ENCODE measurements at regions not wholly inside any gene's neighbourhood (a gene's known extent, or its start where the extent isn't known, plus 50 kb on each side); places are given as distances from the start of the nearest gene placed in this dataset.

GRCh38 chr4:135372131-135372530, 1170.5 kb upstream of the PABPC4L start:
- Histone ChIP-seq H3K9me2 (replicated peaks; ENCODE audit: insufficient read depth, low read length) (no peaks in the 10 kb centered on the region), H3K4me2 (ENCODE audit: low read depth, low read length, poor library complexity, severe bottlenecking) (no peak overlapping the region), H3K36me3 (ENCODE audit: low read length) (no peaks in the 10 kb centered on the region), H3K4me3 (ENCODE audit: insufficient read depth, low read length, poor library complexity, severe bottlenecking) (no peak overlapping the region), H3F3A (ENCODE audit: insufficient read depth) (no peaks in the 10 kb centered on the region), H3K9ac (ENCODE audit: low read length) (no peak overlapping the region), H3K27ac (ENCODE audit: low read depth, low read length) (no peak overlapping the region), H4K20me1 (ENCODE audit: low read depth, low read length) (no peaks in the 10 kb centered on the region), H3K9me3 (ENCODE audit: insufficient read depth, low read length) (no peaks in the 10 kb centered on the region), H3K27me3 (ENCODE audit: low read length) (no peaks in the 10 kb centered on the region), H2AFZ (ENCODE audit: low read depth, low read length, severe bottlenecking) (no peak overlapping the region), H3K79me2 (ENCODE audit: insufficient read depth, low read length) (no peaks in the 10 kb centered on the region)
- TF ChIP-seq EZH2phosphoT487 (conservative IDR thresholded peaks at IDR 0.05; ENCODE audit: low read length), result no peak
- no peak for TF ChIP-seq CTCF (IDR thresholded peaks at IDR 0.05; ENCODE audit: insufficient read depth, low read length, poor library complexity, severe bottlenecking)

GRCh38 chr4:135371137-135371536, 1169.5 kb upstream of the PABPC4L start:
- no peak overlapping the region for H3K4me2 ChIP-seq (ENCODE audit: low read depth, low read length, poor library complexity, severe bottlenecking)
- no peaks in the 10 kb centered on the region for H3K9me2 ChIP-seq (replicated peaks; ENCODE audit: insufficient read depth, low read length)
- no peak overlapping the region for H3K27ac ChIP-seq (ENCODE audit: low read depth, low read length)
- H2AFZ ChIP-seq (ENCODE audit: low read depth, low read length, severe bottlenecking), result no peak overlapping the region
- H3K79me2 ChIP-seq (ENCODE audit: insufficient read depth, low read length), result no peaks in the 10 kb centered on the region
- no peak overlapping the region for H3K9ac ChIP-seq (ENCODE audit: low read length)
- H3K36me3 ChIP-seq (ENCODE audit: low read length), result no peaks in the 10 kb centered on the region
- H3K9me3 ChIP-seq (ENCODE audit: insufficient read depth, low read length), result no peaks in the 10 kb centered on the region
- no peaks in the 10 kb centered on the region for H4K20me1 ChIP-seq (ENCODE audit: low read depth, low read length)
- no peak for TF ChIP-seq EZH2phosphoT487 (conservative IDR thresholded peaks at IDR 0.05; ENCODE audit: low read length)
- no peak for TF ChIP-seq CTCF (IDR thresholded peaks at IDR 0.05; ENCODE audit: insufficient read depth, low read length, poor library complexity, severe bottlenecking)
- no peak overlapping the region for H3K4me3 ChIP-seq (ENCODE audit: insufficient read depth, low read length, poor library complexity, severe bottlenecking)
- no peaks in the 10 kb centered on the region for H3F3A ChIP-seq (ENCODE audit: insufficient read depth)
- H3K27me3 ChIP-seq (ENCODE audit: low read length), result no peaks in the 10 kb centered on the region

- Histone ChIP-seq H3K27me3 (ENCODE audit: low read length) (no peaks in the 10 kb centered on the region), H3K4me2 (ENCODE audit: low read depth, low read length, poor library complexity, severe bottlenecking) (no peak overlapping the region), H3K9me2 (replicated peaks; ENCODE audit: insufficient read depth, low read length) (no peaks in the 10 kb centered on the region), H3F3A (ENCODE audit: insufficient read depth) (no peaks in the 10 kb centered on the region), H3K9ac (ENCODE audit: low read length) (no peak overlapping the region), H3K36me3 (ENCODE audit: low read length) (no peaks in the 10 kb centered on the region), H3K79me2 (ENCODE audit: insufficient read depth, low read length) (no peaks in the 10 kb centered on the region), H3K27ac (ENCODE audit: low read depth, low read length) (no peak overlapping the region), H3K4me3 (ENCODE audit: insufficient read depth, low read length, poor library complexity, severe bottlenecking) (no peak overlapping the region), H3K9me3 (ENCODE audit: insufficient read depth, low read length) (no peaks in the 10 kb centered on the region), H4K20me1 (ENCODE audit: low read depth, low read length) (no peaks in the 10 kb centered on the region), H2AFZ (ENCODE audit: low read depth, low read length, severe bottlenecking) (no peak overlapping the region)
- TF ChIP-seq EZH2phosphoT487 (conservative IDR thresholded peaks at IDR 0.05; ENCODE audit: low read length) (no peak), CTCF (IDR thresholded peaks at IDR 0.05; ENCODE audit: insufficient read depth, low read length, poor library complexity, severe bottlenecking) (no peak)
These were observed 1167.2 kb upstream of the PABPC4L start for GRCh38 chr4:135368831-135369230.

All from SU-DHL-6 (cell line).